Activated CD4-positive, alpha-beta T cell treated with anti-CD3 and anti-CD28 coated beads, Interleukin-2, amount 10 ng/mL, durations not matched to agents 24 days and 14 days (primary cell): ENCODE measurements at regions not wholly inside any gene's neighbourhood (a gene's known extent, or its start where the extent isn't known, plus 50 kb on each side); places are given as distances from the start of the nearest gene placed in this dataset.
"Not testable (repeated sequence)": the region's sequence is repeated elsewhere in the genome, so short reads cannot be mapped to it uniquely, and the experiment has no call there.

Experiments
- DNase-seq: peaks from one replicate; pipeline ENCODE4 v3.0.0; 2022
- H3K27ac Mint-ChIP-seq: one replicate; pipeline ENCODE4 v1.8.0; 2022; ENCODE audit warnings: mild to moderate bottlenecking, mixed read lengths
- H3K27me3 Mint-ChIP-seq: one replicate; pipeline ENCODE4 v1.8.0; 2022; ENCODE audit warnings: mixed read lengths
- H3K36me3 Mint-ChIP-seq: one replicate; pipeline ENCODE4 v1.8.0; 2022; ENCODE audit warnings: low read depth, mild to moderate bottlenecking, mixed read lengths
- H3K4me1 Mint-ChIP-seq: one replicate; pipeline ENCODE4 v1.8.0; 2021; ENCODE audit warnings: mixed read lengths
- H3K4me3 Mint-ChIP-seq: one replicate; pipeline ENCODE4 v1.8.0; 2022; ENCODE audit warnings: mild to moderate bottlenecking, moderate library complexity, mixed read lengths
- H3K9me3 Mint-ChIP-seq: one replicate; pipeline ENCODE4 v1.8.0; 2021; ENCODE audit warnings: mixed read lengths
- intact Hi-C: fragments of 100-400 bp; cut with micrococcal nuclease; formaldehyde crosslinking; loops from one replicate; pipeline ENCODE4 v1.15.1; 2023

DNA sequence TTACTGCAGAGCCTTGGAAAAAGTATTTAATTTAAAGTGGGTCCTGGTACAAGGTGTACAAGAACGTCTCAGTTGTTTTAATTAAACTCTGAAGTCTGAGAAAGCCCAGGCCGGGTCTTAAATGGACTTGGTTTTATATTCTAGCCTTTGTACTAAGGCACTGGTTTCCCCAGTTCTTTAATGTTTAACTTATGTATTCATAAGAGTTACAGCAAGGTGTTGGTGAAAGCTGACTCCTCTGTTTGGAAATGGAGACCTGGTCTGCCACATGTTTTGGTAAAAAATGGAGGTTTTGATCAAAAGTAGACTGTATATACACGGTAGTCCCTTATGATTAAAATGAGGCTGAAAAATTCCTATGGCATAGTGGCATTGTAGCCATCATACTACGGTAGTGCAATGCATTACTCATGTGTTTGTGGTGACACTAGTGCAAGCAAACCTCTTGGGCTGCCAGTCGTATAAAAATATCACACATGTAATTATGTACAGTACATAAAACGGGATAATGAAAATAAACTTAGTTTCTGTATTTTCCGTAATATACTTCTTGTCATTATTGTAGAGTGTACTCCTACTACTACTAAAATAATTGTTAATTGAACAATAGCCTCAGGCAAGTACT lies 883.4 kb upstream of the SPRY2 start:
- Mint-ChIP-seq H3K36me3 (no peaks in the 10 kb centered on the region), H3K9me3 (no peaks in the 10 kb centered on the region), H3K27me3 (no peaks in the 10 kb centered on the region), H3K4me1 (no peaks in the 10 kb centered on the region), H3K27ac (no peak overlapping the region), H3K4me3 (no peak overlapping the region)
- no peak for DNase-seq
- intact Hi-C loops: no loop called here

DNA sequence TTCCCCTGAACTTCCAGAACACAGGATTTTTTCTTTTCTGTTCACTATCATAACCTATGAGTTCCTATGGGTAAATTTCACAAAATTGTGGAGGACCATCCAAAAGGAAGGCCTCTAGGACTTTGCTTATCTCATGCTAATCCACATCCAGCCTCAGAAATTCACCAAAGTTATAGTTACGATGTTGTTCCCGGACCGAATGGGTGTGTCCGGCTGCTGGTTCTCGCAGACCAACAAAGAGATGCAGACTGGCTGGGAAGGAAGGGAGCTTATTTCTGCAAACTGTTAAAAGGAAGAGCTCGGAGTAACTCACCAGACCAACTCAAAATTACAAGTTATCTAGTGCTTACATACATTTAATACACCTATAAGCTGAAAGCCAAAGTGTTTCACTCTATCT lies 882.9 kb upstream of the SPRY2 start:
- H3K36me3 Mint-ChIP-seq: no peaks in the 10 kb centered on the region
- H3K27me3 Mint-ChIP-seq: no peaks in the 10 kb centered on the region
- H3K4me3 Mint-ChIP-seq: no peak overlapping the region
- H3K27ac Mint-ChIP-seq: no peak overlapping the region
- no peaks in the 10 kb centered on the region for H3K4me1 Mint-ChIP-seq
- no peaks in the 10 kb centered on the region for H3K9me3 Mint-ChIP-seq
- no peak for DNase-seq
- intact Hi-C loops: no loop called here

- intact Hi-C loops: no loop called here
- no peak overlapping the region for H3K27ac Mint-ChIP-seq
- H3K27me3 Mint-ChIP-seq: no peaks in the 10 kb centered on the region
- no peaks in the 10 kb centered on the region for H3K4me1 Mint-ChIP-seq
- H3K9me3 Mint-ChIP-seq: no peaks in the 10 kb centered on the region
- DNase-seq: no peak
- H3K36me3 Mint-ChIP-seq: no peaks in the 10 kb centered on the region
- H3K4me3 Mint-ChIP-seq: no peak overlapping the region
Measured at GRCh38 chr13:81211713-81212112, 870.8 kb upstream of the SPRY2 start.

DNA sequence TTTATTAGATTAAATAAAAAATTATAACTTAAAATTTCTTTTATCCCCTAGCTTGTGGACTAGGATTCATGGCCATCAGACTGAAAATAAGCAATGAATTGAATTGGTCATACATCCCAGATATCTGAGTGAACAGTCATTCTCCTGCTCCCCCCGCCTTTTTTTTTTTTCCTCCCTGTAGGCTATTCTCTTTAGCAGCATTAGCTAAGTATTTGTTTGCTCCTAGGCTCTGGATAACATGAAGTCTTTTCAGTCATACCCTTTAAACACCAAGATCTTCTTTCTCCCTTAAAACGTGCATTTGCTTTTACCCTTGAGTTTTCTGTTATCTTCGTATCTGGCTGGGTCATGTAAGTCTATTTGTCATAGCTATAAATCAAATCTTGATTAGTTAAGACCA lies 866.7 kb upstream of the SPRY2 start:
- intact Hi-C loops: no loop called here
- no peaks in the 10 kb centered on the region for H3K9me3 Mint-ChIP-seq
- no peak overlapping the region for H3K27ac Mint-ChIP-seq
- H3K36me3 Mint-ChIP-seq: no peaks in the 10 kb centered on the region
- no peak overlapping the region for H3K4me3 Mint-ChIP-seq
- no peaks in the 10 kb centered on the region for H3K4me1 Mint-ChIP-seq
- DNase-seq: no peak
- H3K27me3 Mint-ChIP-seq: no peaks in the 10 kb centered on the region

DNA sequence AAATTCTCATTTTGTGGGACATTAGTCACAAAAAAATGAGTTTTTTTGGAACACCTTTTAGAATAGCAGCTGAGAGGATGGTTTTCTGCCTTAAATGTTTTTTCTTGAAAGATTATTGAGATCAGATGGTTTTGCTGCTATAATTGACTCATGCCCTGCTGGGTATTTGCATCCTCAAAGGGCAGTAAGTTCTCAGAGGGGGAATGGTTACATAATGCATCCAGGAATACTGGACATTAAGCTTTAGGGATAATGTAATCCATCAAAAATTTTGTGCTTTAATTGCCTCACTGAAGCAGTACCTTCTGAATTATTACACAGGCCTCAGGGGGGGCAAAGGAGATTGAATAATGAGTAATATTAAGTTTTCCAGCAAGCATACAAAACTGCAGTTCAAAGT lies 866.3 kb upstream of the SPRY2 start:
- H3K27me3 Mint-ChIP-seq: no peaks in the 10 kb centered on the region
- H3K27ac Mint-ChIP-seq: no peak overlapping the region
- no peaks in the 10 kb centered on the region for H3K36me3 Mint-ChIP-seq
- intact Hi-C loops: no loop called here
- no peak for DNase-seq
- H3K9me3 Mint-ChIP-seq: no peaks in the 10 kb centered on the region
- H3K4me3 Mint-ChIP-seq: no peak overlapping the region
- H3K4me1 Mint-ChIP-seq: no peaks in the 10 kb centered on the region

- no peak for DNase-seq
- H3K36me3 Mint-ChIP-seq: no peaks in the 10 kb centered on the region
- no peak overlapping the region for H3K4me3 Mint-ChIP-seq
- peaks cover 2% of the 10 kb centered on the region for H3K9me3 Mint-ChIP-seq
- intact Hi-C loops: no loop called here
- no peaks in the 10 kb centered on the region for H3K27me3 Mint-ChIP-seq
- H3K4me1 Mint-ChIP-seq: no peaks in the 10 kb centered on the region
- no peak overlapping the region for H3K27ac Mint-ChIP-seq
Measured at GRCh38 chr13:81203783-81204182, 862.9 kb upstream of the SPRY2 start.

DNA sequence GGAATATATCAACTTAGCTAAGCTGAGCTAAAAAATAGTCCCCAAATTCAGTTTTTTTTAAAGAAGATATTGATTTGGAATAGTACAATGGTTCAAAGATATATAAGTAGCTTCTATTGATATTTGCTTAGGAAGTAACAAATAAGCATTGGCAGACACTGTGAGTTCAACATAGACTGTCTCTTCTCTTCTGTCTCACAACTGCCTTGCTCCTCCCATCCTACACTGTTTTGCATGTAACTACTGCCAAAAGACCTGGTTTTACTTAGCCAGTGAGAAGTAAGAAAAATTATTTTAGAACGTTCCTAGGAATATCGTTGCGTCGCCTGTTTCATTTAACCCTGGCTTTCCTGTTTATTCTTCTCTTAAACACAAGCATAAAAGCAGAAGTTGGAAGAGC lies 859.0 kb upstream of the SPRY2 start:
- H3K4me1 Mint-ChIP-seq: no peaks in the 10 kb centered on the region
- peaks cover 8% of the 10 kb centered on the region for H3K9me3 Mint-ChIP-seq
- intact Hi-C loops: no loop called here
- H3K4me3 Mint-ChIP-seq: no peak overlapping the region
- no peaks in the 10 kb centered on the region for H3K36me3 Mint-ChIP-seq
- DNase-seq: no peak
- no peaks in the 10 kb centered on the region for H3K27me3 Mint-ChIP-seq
- no peak overlapping the region for H3K27ac Mint-ChIP-seq

GRCh38 chr13:81197966-81198365 lies 857.0 kb upstream of the SPRY2 start:
- Mint-ChIP-seq H3K4me1 (no peaks in the 10 kb centered on the region), H3K4me3 (no peak overlapping the region), H3K27ac (no peak overlapping the region), H3K36me3 (no peaks in the 10 kb centered on the region), H3K9me3 (peaks cover 8% of the 10 kb centered on the region), H3K27me3 (no peaks in the 10 kb centered on the region)
- no peak for DNase-seq
- intact Hi-C loops: no loop called here

DNA sequence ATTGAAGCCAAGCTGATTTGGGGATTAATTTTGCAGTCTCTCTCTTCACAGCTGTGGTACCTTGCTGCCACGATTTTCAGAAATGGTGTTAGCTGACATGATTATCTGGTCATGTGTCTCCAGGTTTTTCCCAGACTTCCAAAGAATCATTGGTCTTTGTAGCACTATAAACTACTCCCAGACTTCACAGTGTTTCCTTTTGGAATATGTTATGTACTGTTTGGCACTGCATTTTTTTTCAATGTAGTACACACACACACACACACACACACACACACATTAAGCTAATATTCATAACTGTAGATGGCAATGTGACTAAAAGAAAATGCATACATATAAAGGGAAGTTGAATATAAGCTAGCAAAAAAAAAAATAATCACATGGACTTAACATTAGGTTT lies 856.6 kb upstream of the SPRY2 start:
- Mint-ChIP-seq H3K27ac (no peak overlapping the region), H3K9me3 (peaks cover 8% of the 10 kb centered on the region)

GRCh38 chr13:81194362-81194761 lies 853.4 kb upstream of the SPRY2 start:
- no peak for DNase-seq
- no peaks in the 10 kb centered on the region for H3K4me1 Mint-ChIP-seq
- intact Hi-C loops: no loop called here
- H3K9me3 Mint-ChIP-seq: peaks cover 8% of the 10 kb centered on the region
- H3K4me3 Mint-ChIP-seq: no peak overlapping the region
- H3K27ac Mint-ChIP-seq: no peak overlapping the region
- H3K36me3 Mint-ChIP-seq: no peaks in the 10 kb centered on the region
- H3K27me3 Mint-ChIP-seq: no peaks in the 10 kb centered on the region

More for the DNA sequence above, 856.6 kb upstream of the SPRY2 start:
- H3K4me3 Mint-ChIP-seq: no peak overlapping the region
- no peaks in the 10 kb centered on the region for H3K4me1 Mint-ChIP-seq
- intact Hi-C loops: no loop called here
- DNase-seq: no peak
- H3K27me3 Mint-ChIP-seq: no peaks in the 10 kb centered on the region
- no peaks in the 10 kb centered on the region for H3K36me3 Mint-ChIP-seq

GRCh38 chr13:81184556-81185265 lies 843.8 kb upstream of the SPRY2 start:
- no peaks in the 10 kb centered on the region for H3K36me3 Mint-ChIP-seq
- no peak for DNase-seq
- H3K9me3 Mint-ChIP-seq: peaks cover 4% of the 10 kb centered on the region
- intact Hi-C loops: no loop called here
- no peaks in the 10 kb centered on the region for H3K4me1 Mint-ChIP-seq
- H3K27ac Mint-ChIP-seq: no peak overlapping the region
- H3K27me3 Mint-ChIP-seq: no peaks in the 10 kb centered on the region
- H3K4me3 Mint-ChIP-seq: no peak overlapping the region

GRCh38 chr13:81172603-81173002 lies 831.7 kb upstream of the SPRY2 start:
- Mint-ChIP-seq H3K4me1 (no peaks in the 10 kb centered on the region), H3K4me3 (no peak overlapping the region), H3K27ac (no peak overlapping the region), H3K36me3 (no peaks in the 10 kb centered on the region), H3K27me3 (no peaks in the 10 kb centered on the region), H3K9me3 (no peaks in the 10 kb centered on the region)
- no peak for DNase-seq
- intact Hi-C loops: no loop called here

DNA sequence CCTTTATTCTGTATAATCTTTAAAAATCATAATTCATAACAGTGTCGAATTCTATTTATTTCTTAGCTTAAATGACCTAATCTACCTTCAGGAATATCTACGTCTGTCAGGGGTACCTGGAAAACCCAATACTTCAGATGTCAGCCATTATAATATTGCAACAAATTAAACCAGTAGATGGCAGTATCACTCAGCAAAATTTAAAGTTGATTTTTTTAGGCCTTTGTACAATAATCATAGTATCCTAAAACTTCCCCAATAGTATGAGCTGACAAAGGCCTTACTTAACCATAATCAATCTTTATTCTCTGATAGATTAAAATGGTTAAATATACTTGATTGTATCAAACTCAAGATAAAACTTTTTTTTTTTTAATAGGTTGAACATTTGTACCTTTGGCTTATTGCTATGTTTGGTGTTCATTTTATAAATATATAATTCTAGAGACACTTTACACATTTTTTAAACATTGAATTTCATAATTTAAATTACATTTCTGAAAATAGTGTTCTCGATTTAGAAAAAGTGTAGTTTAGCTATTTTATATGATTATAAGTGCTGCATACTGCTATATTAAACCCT lies 830.2 kb upstream of the SPRY2 start:
- no peaks in the 10 kb centered on the region for H3K27me3 Mint-ChIP-seq
- H3K9me3 Mint-ChIP-seq: no peaks in the 10 kb centered on the region
- no peaks in the 10 kb centered on the region for H3K36me3 Mint-ChIP-seq
- intact Hi-C loops: no loop called here
- H3K27ac Mint-ChIP-seq: no peak overlapping the region
- DNase-seq: no peak
- no peak overlapping the region for H3K4me3 Mint-ChIP-seq
- H3K4me1 Mint-ChIP-seq: no peaks in the 10 kb centered on the region

GRCh38 chr13:81163823-81164222 lies 822.9 kb upstream of the SPRY2 start:
- not testable (repeated sequence) for H3K27me3 Mint-ChIP-seq, DNase-seq

GRCh38 chr13:81153478-81153877 lies 812.6 kb upstream of the SPRY2 start:
- Mint-ChIP-seq H3K36me3 (no peaks in the 10 kb centered on the region), H3K9me3 (no peaks in the 10 kb centered on the region), H3K27me3 (no peaks in the 10 kb centered on the region), H3K27ac (no peak overlapping the region), H3K4me1 (no peaks in the 10 kb centered on the region), H3K4me3 (no peak overlapping the region)
- no peak for DNase-seq
- intact Hi-C loops: no loop called here

More at GRCh38 chr13:81163823-81164222, 822.9 kb upstream of the SPRY2 start:
- H3K36me3 Mint-ChIP-seq, H3K9me3 Mint-ChIP-seq, H3K4me1 Mint-ChIP-seq, intact Hi-C loops, H3K27ac Mint-ChIP-seq, H3K4me3 Mint-ChIP-seq: not testable (repeated sequence)
